ENCODE measurements at regions not wholly inside any gene's neighbourhood (a gene's known extent, or its start where the extent isn't known, plus 50 kb on each side); places are given as distances from the start of the nearest gene placed in this dataset.
A peak's percentile ranks its signal among the peaks of the same experiment; 100 is the strongest.
"Not testable (repeated sequence)": the region's sequence is repeated elsewhere in the genome, so short reads cannot be mapped to it uniquely, and the experiment has no call there.

- DNase-seq: no peak
These were observed 90.1 kb downstream of the SREK1 start for GRCh38 chr5:66234241-66234640.

GRCh38 chr5:66238435-66238834 is 94.3 kb downstream of the SREK1 start:
- DNase-seq: no peak

GRCh38 chr5:66239034-66239433 is 94.9 kb downstream of the SREK1 start:
- peak; percentile 12 for DNase-seq

- no peak for DNase-seq
These were observed 97.2 kb downstream of the SREK1 start for GRCh38 chr5:66241136-66241825.

- DNase-seq: no peak
These were observed 98.1 kb downstream of the SREK1 start for GRCh38 chr5:66242050-66242715.

GRCh38 chr5:66246608-66247007 is 102.5 kb downstream of the SREK1 start:
- no peak for DNase-seq

- DNase-seq: no peak
These were observed 103.3 kb downstream of the SREK1 start for GRCh38 chr5:66247176-66247960.

- no peak for DNase-seq
These were observed 104.8 kb downstream of the SREK1 start for GRCh38 chr5:66248874-66249273.

- no peak for DNase-seq
These were observed 105.8 kb downstream of the SREK1 start for GRCh38 chr5:66249920-66250319.

- no peak for DNase-seq
These were observed 108.7 kb downstream of the SREK1 start for GRCh38 chr5:66252849-66253248.

GRCh38 chr5:66255714-66256113 is 111.6 kb downstream of the SREK1 start:
- DNase-seq: no peak

GRCh38 chr5:66273121-66273520 is 129.0 kb downstream of the SREK1 start:
- DNase-seq: no peak

- DNase-seq: no peak
These were observed 132.9 kb downstream of the SREK1 start for GRCh38 chr5:66276986-66277385.

- DNase-seq: no peak
These were observed 133.9 kb downstream of the SREK1 start for GRCh38 chr5:66277981-66278380.

GRCh38 chr5:66281294-66281693 is 137.2 kb downstream of the SREK1 start:
- no peak for DNase-seq

- DNase-seq: no peak
These were observed 140.7 kb downstream of the SREK1 start for GRCh38 chr5:66284588-66285342.

- DNase-seq: no peak
These were observed 141.3 kb downstream of the SREK1 start for GRCh38 chr5:66285343-66285922.

GRCh38 chr5:66291771-66292170 is 147.7 kb downstream of the SREK1 start:
- DNase-seq: no peak

- DNase-seq: not testable (repeated sequence)
These were observed 149.8 kb downstream of the SREK1 start for GRCh38 chr5:66293851-66294250.

- no peak for DNase-seq
These were observed 155.4 kb downstream of the SREK1 start for GRCh38 chr5:66299463-66299862.

- no peak for DNase-seq
These were observed 158.2 kb downstream of the SREK1 start for GRCh38 chr5:66302344-66302743.

GRCh38 chr5:66306105-66306843 is 162.2 kb downstream of the SREK1 start:
- peak; percentile 54 for DNase-seq

All from NCI-H345 (cell line).